BE2C (cell line): ENCODE measurements at regions not wholly inside any gene's neighbourhood (a gene's known extent, or its start where the extent isn't known, plus 50 kb on each side); places are given as distances from the start of the nearest gene placed in this dataset.

ENCODE experiments used
- DNase-seq: peaks from one replicate; pipeline ENCODE4 v3.0.0-alpha.2; 2020
- H3K27me3 ChIP-seq: fragments of 250-450 bp; sonication (Bioruptor Pico); 2 replicates; pipeline ENCODE4 v1.5.1; 2020; ENCODE audit warnings: mild to moderate bottlenecking
- H3K36me3 ChIP-seq: fragments of 250-450 bp; sonication (Bioruptor Pico); 2 replicates; pipeline ENCODE4 v1.5.1; 2020; ENCODE audit warnings: mild to moderate bottlenecking
- H3K4me1 ChIP-seq: fragments of 250-450 bp; sonication (Bioruptor Pico); 2 replicates; pipeline ENCODE4 v1.5.1; 2020
- H3K4me3 ChIP-seq: 2 replicates; pipeline ENCODE4 v1.5.1; 2011; ENCODE audit warnings: low read depth, low read length
- H3K9me3 ChIP-seq: fragments of 250-450 bp; sonication (Bioruptor Pico); 2 replicates; pipeline ENCODE4 v1.5.1; 2020
- CTCF ChIP-seq: IDR thresholded peaks from 2 replicates; pipeline ENCODE4 v1.5.1; 2012; ENCODE audit warnings: mild to moderate bottlenecking, low read depth, low read length

GRCh38 chr5:104298518-104298917 lies 735.9 kb upstream of the NUDT12 start:
- Histone ChIP-seq H3K36me3 (no peaks in the 10 kb centered on the region), H3K4me3 (no peak overlapping the region), H3K27me3 (no peaks in the 10 kb centered on the region), H3K9me3 (no peaks in the 10 kb centered on the region), H3K4me1 (no peaks in the 10 kb centered on the region)
- no peak for TF ChIP-seq CTCF
- DNase-seq = no peak

- no peak for DNase-seq
- no peaks in the 10 kb centered on the region for H3K4me1 ChIP-seq
- H3K27me3 ChIP-seq = no peaks in the 10 kb centered on the region
- no peak overlapping the region for H3K4me3 ChIP-seq
- H3K36me3 ChIP-seq = no peaks in the 10 kb centered on the region
- no peaks in the 10 kb centered on the region for H3K9me3 ChIP-seq
- no peak for TF ChIP-seq CTCF
Measured at GRCh38 chr5:104297076-104297475, 734.5 kb upstream of the NUDT12 start.

GRCh38 chr5:104295991-104296390 lies 733.4 kb upstream of the NUDT12 start:
- no peak overlapping the region for H3K4me3 ChIP-seq
- no peaks in the 10 kb centered on the region for H3K27me3 ChIP-seq
- no peaks in the 10 kb centered on the region for H3K9me3 ChIP-seq
- H3K36me3 ChIP-seq = no peaks in the 10 kb centered on the region
- no peak for DNase-seq
- no peaks in the 10 kb centered on the region for H3K4me1 ChIP-seq
- no peak for TF ChIP-seq CTCF

- Histone ChIP-seq H3K4me3 (no peak overlapping the region), H3K36me3 (no peaks in the 10 kb centered on the region), H3K4me1 (no peaks in the 10 kb centered on the region), H3K27me3 (no peaks in the 10 kb centered on the region), H3K9me3 (no peaks in the 10 kb centered on the region)
- TF ChIP-seq CTCF = no peak
- no peak for DNase-seq
Measured at GRCh38 chr5:104283136-104283535, 720.5 kb upstream of the NUDT12 start.

- no peak for DNase-seq
- no peak for TF ChIP-seq CTCF
- Histone ChIP-seq H3K9me3 (no peaks in the 10 kb centered on the region), H3K36me3 (no peaks in the 10 kb centered on the region), H3K27me3 (no peaks in the 10 kb centered on the region), H3K4me3 (no peak overlapping the region), H3K4me1 (no peaks in the 10 kb centered on the region)
Measured at GRCh38 chr5:104273725-104274124, 711.1 kb upstream of the NUDT12 start.

GRCh38 chr5:104267320-104268015 lies 704.9 kb upstream of the NUDT12 start:
- Histone ChIP-seq H3K4me3 (no peak overlapping the region), H3K4me1 (peaks cover 2% of the 10 kb centered on the region; the same call in 1 of the 2 replicates), H3K27me3 (no peaks in the 10 kb centered on the region), H3K36me3 (no peaks in the 10 kb centered on the region), H3K9me3 (no peaks in the 10 kb centered on the region)
- no peak for TF ChIP-seq CTCF
- no peak for DNase-seq
